CD4-positive, alpha-beta T cell treated with Interleukin-15 for 4 hours (primary cell): ENCODE measurements at regions not wholly inside any gene's neighbourhood (a gene's known extent, or its start where the extent isn't known, plus 50 kb on each side); places are given as distances from the start of the nearest gene placed in this dataset.

Experiments
- DNase-seq: peaks from one replicate; pipeline ENCODE4 v3.0.0-alpha.2; 2020; ENCODE audit warnings: low spot score

GRCh38 chr5:68482199-68482598 lies 266.6 kb downstream of the PIK3R1 start:
- no peak for DNase-seq

- DNase-seq = no peak
Observed at GRCh38 chr5:68484307-68485068, 268.9 kb downstream of the PIK3R1 start.

GRCh38 chr5:68489556-68489955 lies 274.0 kb downstream of the PIK3R1 start:
- no peak for DNase-seq

- DNase-seq = no peak
Observed at GRCh38 chr5:68490406-68490805, 274.9 kb downstream of the PIK3R1 start.

GRCh38 chr5:68494771-68495170 lies 279.2 kb downstream of the PIK3R1 start:
- DNase-seq = no peak

GRCh38 chr5:68499987-68500386 lies 284.4 kb downstream of the PIK3R1 start:
- DNase-seq = no peak

GRCh38 chr5:68500813-68501212 lies 285.3 kb downstream of the PIK3R1 start:
- no peak for DNase-seq

GRCh38 chr5:68502531-68502930 lies 287.0 kb downstream of the PIK3R1 start:
- DNase-seq = no peak

- no peak for DNase-seq
Observed at GRCh38 chr5:68504306-68504705, 288.8 kb downstream of the PIK3R1 start.

- DNase-seq = no peak
Observed at GRCh38 chr5:68505917-68506860, 290.6 kb downstream of the PIK3R1 start.

GRCh38 chr5:68515514-68515913 lies 300.0 kb downstream of the PIK3R1 start:
- no peak for DNase-seq

GRCh38 chr5:68518286-68518685 lies 302.7 kb downstream of the PIK3R1 start:
- DNase-seq = no peak

GRCh38 chr5:68519143-68519542 lies 303.6 kb downstream of the PIK3R1 start:
- no peak for DNase-seq

- no peak for DNase-seq
Observed at GRCh38 chr5:68521776-68522175, 306.2 kb downstream of the PIK3R1 start.

GRCh38 chr5:68522863-68523262 lies 307.3 kb downstream of the PIK3R1 start:
- DNase-seq = no peak

- no peak for DNase-seq
Observed at GRCh38 chr5:68528821-68529273, 313.3 kb downstream of the PIK3R1 start.

GRCh38 chr5:68529581-68529980 lies 314.0 kb downstream of the PIK3R1 start:
- no peak for DNase-seq

GRCh38 chr5:68531970-68532369 lies 316.4 kb downstream of the PIK3R1 start:
- DNase-seq = no peak

GRCh38 chr5:68533051-68533450 lies 317.5 kb downstream of the PIK3R1 start:
- no peak for DNase-seq

- DNase-seq = no peak
Observed at GRCh38 chr5:68533571-68534084, 318.1 kb downstream of the PIK3R1 start.

GRCh38 chr5:68534131-68534940 lies 318.8 kb downstream of the PIK3R1 start:
- DNase-seq = no peak

- DNase-seq = no peak
Observed at GRCh38 chr5:68534956-68535520, 319.5 kb downstream of the PIK3R1 start.
